ENCODE measurements at regions not wholly inside any gene's neighbourhood (a gene's known extent, or its start where the extent isn't known, plus 50 kb on each side); places are given as distances from the start of the nearest gene placed in this dataset.

DNA sequence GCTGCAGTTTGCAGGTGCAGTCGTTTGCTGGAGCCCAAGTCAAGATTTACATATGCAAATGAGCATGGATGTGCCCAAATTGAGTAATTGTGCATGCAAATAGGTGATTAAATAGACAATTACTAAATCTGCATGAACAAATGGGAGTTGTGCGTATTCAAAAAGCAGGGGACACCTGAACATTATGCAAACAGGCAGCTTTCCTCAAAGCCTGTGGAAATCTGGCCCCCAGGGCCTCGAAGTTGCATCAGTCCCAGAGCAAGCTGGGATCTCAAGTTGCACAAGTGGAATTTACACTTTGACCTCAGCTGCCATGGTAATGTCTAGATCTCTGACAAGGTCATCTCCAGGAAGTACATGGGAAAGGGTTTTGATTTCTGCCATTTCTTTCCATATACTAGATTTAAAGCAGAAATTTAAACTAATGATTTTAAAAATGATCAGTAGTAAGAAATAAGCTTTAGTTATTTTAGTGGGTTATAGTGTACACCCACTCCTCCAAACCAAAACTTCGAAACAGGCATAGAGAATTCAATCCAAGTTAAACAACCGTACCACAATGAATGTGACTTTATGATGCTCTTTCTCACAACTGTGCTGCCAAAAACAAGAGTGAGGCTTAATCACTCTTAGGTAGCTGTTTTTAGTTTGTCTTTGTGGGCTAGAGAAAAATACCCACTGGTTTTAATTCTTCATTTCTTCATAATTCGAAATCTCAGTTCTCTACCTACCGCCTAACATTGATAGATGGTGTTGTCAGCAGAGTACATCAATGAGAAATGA lies 110.7 kb downstream of the RND3 start:
- TF ChIP-seq, protein P1, sequence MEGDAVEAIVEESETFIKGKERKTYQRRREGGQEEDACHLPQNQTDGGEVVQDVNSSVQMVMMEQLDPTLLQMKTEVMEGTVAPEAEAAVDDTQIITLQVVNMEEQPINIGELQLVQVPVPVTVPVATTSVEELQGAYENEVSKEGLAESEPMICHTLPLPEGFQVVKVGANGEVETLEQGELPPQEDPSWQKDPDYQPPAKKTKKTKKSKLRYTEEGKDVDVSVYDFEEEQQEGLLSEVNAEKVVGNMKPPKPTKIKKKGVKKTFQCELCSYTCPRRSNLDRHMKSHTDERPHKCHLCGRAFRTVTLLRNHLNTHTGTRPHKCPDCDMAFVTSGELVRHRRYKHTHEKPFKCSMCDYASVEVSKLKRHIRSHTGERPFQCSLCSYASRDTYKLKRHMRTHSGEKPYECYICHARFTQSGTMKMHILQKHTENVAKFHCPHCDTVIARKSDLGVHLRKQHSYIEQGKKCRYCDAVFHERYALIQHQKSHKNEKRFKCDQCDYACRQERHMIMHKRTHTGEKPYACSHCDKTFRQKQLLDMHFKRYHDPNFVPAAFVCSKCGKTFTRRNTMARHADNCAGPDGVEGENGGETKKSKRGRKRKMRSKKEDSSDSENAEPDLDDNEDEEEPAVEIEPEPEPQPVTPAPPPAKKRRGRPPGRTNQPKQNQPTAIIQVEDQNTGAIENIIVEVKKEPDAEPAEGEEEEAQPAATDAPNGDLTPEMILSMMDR (IDR thresholded peaks at IDR 0.05): no peak
- TF ChIP-seq POLR2A (IDR thresholded peaks at IDR 0.05) (no peak), EP300 (IDR thresholded peaks at IDR 0.05) (no peak)

All from stomach (tissue), 4 donors.